HG02763 (cell line): ENCODE measurements at regions not wholly inside any gene's neighbourhood (a gene's known extent, or its start where the extent isn't known, plus 50 kb on each side); places are given as distances from the start of the nearest gene placed in this dataset.
"Not testable (repeated sequence)": the region's sequence is repeated elsewhere in the genome, so short reads cannot be mapped to it uniquely, and the experiment has no call there.

Experiments used
- ATAC-seq: cut with Tn5 transposase; IDR thresholded peaks from one replicate; pipeline ENCODE4 v1.9.1; 2021; ENCODE audit warnings: mild to moderate bottlenecking, moderate library complexity; ENCODE audit not compliant: unreplicated experiment

- no peak for ATAC-seq
Observed at GRCh38 chr2:195572895-195573683, 83.9 kb upstream of the SLC39A10 start.

DNA sequence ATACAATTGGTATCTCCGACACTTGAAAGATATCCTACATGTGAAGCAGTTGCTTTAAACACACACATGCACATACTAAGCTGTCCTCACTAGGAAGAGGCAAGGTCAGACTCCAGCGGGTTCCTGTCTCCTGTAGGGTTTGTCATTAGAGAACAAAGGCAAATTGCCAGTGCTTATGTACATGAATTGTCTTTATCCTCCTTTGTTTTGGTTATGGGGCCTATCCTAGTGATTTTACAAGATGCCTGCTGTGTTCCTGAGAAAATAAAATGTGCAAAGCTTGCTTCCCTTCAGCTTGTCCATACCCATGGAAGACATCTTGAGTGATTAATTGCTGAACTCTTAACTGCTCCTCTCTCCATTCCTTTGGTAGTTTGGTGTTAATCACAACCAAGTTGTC, 86.7 kb upstream of the SLC39A10 start:
- ATAC-seq = no peak

DNA sequence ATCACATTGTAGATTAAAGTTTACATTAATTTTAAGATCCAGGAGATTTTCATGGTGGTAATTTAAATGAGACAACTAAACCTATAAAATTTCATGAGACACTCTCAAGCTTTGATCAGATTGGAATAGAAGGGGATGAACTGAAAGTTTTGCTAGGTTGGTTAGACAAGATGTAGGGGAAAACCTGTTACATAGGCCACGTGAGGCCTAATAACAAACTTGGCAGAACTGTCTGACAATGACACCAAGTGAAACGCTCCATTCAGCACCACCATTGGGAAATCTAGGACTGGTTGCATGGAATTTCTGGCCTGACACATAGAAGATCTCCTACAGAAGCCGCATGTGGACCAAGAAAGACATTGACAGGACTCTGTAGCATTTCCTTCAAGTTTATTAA, 87.8 kb upstream of the SLC39A10 start:
- no peak for ATAC-seq

DNA sequence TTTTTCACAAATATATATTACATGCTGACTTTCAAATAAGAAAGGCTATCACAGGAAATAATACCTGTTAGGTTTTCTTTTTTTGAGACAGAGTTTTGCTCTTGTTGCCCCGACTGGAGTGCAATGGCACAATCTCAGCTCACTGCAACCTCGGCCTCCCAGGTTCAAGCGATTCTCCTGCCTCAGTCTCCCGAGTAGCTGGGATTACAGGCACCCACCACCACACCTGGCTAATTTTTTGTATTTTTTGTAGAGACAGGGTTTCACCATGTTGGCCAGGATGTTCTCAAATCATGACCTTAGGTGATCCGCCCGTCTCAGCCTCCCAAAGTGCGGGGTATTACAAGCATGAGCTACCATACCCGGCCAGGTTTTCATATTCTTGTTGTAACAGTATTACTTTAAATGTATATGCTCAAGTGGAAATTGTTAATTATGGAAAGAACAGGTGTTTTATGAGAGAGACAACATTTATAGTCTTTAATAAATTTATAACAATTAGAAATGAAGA, 92.3 kb upstream of the SLC39A10 start:
- not testable (repeated sequence) for ATAC-seq

DNA sequence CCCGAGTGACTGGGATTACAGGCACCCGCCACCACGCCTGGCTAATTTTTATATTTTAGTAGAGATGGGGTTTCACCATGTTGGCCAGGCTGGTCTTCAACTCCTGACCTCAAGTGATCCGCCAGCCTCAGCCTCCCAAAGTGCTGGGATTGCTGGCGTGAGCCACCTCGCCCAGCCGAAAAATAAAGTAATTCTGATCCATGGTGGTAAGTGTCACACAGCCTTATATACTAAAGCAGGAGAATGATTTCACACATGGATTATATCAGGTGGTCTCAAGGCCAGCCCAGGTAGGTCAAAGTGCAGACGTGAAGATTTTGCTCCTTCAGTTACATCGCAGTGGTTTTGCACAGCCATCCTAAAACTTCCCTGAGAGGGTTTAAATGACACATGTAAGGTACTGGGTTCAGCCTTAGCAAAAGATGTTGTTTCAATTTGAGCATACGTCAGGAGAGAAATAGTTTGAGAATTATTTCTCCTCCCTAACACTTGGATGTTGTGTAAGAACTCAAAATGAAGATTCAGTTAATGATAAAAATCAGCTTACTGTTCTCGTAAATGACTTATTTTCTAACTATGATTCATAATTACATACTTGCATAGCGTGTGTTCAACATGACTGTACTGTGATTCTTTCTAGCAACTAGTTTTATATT, 93.0 kb upstream of the SLC39A10 start:
- ATAC-seq = no peak

GRCh38 chr2:195562570-195563566, 94.2 kb upstream of the SLC39A10 start:
- ATAC-seq = no peak

- ATAC-seq = peak; percentile 40
Observed at GRCh38 chr2:195561116-195561921, 95.7 kb upstream of the SLC39A10 start.

GRCh38 chr2:195560209-195560895, 96.7 kb upstream of the SLC39A10 start:
- no peak for ATAC-seq

DNA sequence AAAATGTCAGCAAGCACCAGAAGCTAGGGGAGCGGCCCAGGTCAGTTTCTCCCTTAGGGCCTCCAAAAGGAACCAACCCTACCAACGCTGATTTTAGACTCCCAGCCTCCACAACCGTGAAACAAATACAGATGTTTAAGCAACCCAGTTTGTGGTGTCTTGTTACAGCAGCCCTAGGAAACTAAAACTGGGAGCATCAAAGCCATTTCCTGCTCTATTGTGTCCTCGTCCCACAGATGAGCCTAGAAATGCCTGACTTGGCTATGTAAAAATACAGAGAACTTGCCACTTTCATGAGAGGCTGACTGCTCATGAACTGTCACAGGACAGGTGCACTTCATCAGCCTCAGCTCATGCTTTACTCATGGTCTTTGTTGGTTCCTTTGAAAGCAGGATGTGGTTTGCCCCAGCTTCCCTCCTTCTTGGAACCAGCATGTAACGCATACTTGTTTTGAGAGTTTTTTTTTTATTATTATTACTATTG, 97.6 kb upstream of the SLC39A10 start:
- ATAC-seq = peak; percentile 83

DNA sequence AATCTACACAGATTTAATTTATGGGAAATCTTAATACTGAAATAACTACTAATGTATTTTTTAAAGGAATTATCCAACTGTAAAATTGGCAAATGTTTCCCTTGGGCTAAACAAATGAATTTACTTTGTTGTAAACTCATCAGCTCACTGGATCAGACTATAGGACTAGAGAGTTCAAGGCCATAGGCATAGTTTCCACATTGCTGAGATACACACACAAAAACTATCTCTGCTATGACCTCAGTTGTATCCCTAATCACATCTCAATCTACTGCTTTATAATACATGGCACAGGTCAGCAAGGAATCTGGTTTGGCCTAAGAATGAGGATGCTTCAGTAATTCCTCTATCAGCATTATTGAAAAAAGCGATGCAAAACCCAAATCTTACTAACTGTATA, 101.1 kb upstream of the SLC39A10 start:
- no peak for ATAC-seq

- ATAC-seq = no peak
Observed at GRCh38 chr2:195552581-195552980, 104.4 kb upstream of the SLC39A10 start.

DNA sequence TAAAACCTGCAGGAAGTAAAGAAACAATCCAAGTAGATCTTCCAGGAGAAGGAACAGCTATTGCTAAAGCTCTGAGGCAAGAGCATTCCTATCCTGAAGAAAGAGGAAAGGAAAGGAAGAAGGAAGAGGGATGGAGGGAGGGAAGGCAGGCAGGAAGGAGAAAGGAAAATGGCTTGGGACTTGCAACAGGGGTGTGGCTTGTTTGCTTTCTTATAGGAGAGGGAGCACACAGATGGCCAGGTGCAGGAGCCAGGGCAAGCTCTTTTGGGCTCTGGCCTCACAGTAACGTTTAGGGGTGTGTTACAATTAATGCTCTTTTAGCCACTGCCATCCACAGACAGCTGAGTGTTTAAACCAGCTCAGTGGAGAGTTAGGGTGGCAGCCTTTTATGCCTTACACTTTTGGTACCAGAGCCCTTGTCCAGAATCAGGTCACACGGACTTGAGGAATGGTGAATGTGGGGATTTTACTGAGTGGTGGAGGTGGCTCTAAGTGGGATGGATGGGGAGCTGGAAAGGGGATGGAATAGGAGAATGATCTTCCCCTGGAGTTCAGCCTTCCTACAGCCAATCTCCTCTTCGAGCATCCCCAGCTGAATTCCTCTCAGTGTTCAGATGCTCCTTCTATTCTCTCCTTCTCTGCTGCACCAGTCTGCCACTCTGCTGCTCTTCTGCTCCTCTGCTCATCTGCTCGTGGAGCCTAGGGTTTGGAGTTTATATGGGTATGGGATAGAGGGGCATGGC, 108.7 kb upstream of the SLC39A10 start:
- ATAC-seq = no peak

DNA sequence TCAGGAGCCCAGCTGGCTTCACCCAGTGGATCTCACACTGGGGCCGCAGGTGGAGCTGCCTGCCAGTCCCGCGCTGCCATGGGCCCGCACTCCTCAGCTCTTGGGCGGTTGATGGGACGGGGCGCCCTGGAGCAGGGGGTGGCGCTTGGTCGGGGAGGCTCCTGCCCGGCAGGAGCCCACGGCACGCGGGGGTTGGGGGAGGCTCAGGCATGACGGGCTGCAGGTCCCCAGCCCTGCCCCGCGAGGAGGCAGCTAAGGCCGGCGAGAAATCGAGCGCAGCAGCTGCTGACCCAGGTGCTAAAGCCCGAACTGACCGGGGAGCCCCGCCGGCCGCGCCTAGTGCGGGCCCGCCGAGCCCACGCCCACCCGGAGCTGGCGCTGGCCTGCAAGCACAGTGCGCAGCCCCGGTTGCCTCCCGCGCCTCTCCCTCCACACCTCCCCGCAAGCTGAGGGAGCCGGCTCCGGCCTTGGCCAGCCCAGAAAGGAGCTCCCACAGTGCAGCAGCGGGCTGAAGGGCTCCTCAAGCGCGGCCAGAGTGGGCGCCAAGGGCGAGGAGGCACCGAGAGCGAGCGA, 109.7 kb upstream of the SLC39A10 start:
- not testable (repeated sequence) for ATAC-seq

DNA sequence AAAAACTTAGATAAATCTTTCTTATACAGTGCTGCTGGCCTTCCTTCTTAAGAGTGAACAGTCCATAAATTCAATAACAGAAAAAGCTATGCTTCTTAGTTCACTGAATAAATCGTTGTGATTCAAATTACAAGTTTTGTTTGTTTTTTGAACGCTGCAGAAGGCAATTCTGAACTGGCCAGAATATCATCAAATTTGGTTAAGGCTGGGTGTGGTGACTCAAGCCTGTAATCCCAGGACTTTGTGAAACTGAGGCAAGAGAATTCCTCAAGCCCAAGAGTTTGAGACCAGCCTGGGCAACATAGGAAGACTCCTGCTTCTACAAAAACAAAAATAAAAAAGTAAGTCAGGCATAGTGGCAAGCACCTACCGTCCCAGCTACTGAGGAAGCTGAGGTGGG, 111.2 kb upstream of the SLC39A10 start:
- no peak for ATAC-seq

GRCh38 chr2:195543902-195544894, 112.8 kb upstream of the SLC39A10 start:
- peak; percentile 94 for ATAC-seq

DNA sequence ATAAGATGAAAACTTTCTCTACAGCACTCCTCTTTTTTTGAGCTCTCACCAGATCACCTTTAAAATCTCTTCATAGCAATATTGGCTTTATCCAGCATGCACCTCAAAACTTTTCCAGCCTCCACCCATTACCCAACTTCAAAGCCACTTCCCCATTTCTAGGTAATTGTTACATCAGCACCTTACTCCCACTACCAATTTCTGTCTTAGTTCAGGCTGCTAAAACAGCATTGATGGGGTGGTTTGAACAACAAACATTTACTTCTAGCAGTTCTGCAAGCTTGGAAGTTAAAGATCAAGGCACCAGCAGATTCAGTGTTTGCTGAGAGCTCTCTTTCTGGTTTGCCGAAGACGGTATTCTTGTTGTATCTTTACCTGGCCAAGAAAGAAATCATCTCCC, 114.0 kb upstream of the SLC39A10 start:
- ATAC-seq = no peak

DNA sequence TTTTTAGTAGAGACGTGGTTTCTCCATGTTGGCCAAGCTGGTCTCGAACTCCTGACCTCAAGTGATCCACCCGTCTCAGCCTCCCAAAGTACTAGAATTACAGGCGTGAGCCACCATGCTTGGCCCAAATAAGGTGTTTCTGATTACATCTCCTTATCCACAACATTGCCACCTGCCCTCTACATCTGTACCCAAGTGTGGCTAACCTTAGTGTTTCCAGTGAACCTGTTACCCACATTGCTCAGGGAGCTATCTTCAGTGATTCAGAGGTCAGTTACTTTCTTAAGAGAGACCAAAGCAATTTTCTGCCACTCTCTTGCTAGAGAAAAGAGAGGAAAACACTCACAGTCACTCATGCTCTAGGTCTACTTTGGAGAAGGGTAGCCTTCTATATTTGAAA, 115.0 kb upstream of the SLC39A10 start:
- ATAC-seq = no peak
